NCI-H146 treated with DMSO at 0.1 percent for 48 hours (cell line): ENCODE measurements at regions not wholly inside any gene's neighbourhood (a gene's known extent, or its start where the extent isn't known, plus 50 kb on each side); places are given as distances from the start of the nearest gene placed in this dataset.
"Not testable (repeated sequence)": the region's sequence is repeated elsewhere in the genome, so short reads cannot be mapped to it uniquely, and the experiment has no call there.

ENCODE experiments used
- DNase-seq: peaks from one replicate; lab custom pipeline; 2025; ENCODE audit not compliant: unreplicated experiment; lab: John Stamatoyannopoulos, UW

DNA sequence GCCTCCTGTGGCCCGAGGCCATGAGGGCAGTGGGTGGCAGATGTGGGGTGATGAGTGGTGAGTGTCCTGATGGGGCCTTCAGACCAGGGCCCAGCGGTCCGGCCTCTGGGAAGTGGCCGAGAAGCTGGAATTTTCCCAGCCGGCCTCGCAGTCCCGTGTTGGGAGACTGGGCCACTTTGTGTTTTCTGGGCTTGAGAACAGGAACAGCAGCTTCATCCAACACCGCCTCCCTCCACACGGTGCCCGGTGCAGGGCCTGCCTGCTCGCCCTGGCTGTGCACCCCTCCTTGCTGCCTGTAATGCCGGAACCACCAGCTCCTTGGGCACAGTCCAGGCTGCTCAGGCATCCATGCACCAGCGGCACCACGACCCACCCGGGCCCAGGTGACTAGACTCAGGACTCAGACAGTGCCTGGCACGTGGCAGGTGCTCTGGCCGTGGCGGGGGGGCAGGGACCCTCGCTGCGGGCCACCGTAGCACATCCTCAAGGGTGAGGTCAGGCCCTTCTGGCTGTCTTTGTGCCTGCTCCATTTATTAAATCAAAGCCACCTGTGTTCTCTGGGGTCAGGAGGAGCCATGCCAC lies 194.7 kb downstream of the BANP start:
- DNase-seq, result not testable (repeated sequence)

DNA sequence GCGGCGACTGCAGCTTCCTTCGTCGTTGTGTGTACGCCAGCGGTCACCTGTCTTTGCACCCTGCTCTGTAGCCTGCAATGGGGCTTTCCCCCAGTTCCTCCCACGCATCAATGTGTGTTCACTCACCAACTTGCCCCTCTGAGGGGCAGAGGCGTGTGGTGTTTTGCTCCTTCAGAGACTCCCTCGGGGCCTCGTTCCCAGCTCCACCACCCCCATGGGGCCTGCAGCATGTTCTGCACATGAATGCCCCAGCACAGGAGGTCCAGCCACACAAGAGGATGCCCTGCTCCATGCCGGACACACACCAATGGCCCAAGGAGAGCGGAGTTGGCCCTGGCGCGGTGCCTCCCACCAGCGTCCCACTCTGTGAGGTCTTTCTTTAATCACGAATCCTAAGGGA lies 196.8 kb downstream of the BANP start:
- not testable (repeated sequence) for DNase-seq

- DNase-seq, result not testable (repeated sequence)
These were observed 197.4 kb downstream of the BANP start for GRCh38 chr16:88148682-88149081.

GRCh38 chr16:88149158-88149603 lies 197.9 kb downstream of the BANP start:
- DNase-seq, result not testable (repeated sequence)

DNA sequence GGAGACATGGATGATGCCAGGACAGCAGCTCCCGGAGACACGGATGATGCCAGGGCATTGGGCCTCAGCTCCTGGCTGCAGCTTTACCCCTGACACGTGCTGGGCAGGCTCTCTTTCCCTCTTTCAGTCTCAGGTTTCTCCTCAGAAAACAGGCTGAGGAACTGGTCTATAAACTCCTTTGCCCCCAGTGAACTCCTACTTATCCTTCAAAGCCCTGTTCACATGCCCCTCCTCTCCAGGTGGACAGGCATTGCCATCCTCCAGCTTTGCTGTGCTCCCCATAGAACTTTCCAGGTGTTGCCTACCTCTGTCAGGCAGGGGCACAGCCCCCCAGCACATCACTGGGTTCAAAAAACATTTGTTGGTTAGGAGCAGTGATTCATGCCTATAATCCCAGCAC lies 198.4 kb downstream of the BANP start:
- not testable (repeated sequence) for DNase-seq

DNA sequence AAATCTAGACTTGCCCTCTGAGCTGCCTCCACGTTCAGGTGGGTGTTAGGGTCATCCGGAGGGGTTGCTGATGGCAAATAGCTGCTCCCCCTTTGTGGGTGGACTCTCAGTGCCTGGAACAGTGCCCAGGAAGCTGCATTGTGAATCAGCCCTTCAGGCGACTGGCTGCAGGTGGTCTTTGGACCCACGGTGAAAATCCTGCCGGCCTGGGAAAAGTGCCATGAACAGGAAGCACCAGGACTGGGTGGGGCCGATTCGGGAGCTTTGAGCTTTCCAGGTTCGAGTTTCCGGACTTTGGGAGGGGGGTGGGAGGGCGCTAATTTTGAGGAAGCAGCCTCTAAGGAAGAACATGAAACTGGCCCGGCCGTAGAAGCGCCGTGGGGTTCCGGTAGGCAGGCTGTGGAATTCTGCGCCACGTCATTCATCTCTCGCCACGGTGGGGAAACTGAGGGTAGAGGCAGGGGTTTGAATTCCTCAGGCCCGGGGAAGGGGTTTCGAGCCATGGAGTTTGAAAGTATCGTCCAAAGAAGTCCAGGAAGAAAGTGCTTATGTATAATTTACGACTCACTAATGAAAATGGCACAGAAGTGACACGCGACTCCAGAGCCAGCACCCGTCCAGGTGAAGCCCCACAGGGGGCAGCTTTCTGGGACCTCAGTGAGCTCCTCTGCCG lies 199.4 kb downstream of the BANP start:
- not testable (repeated sequence) for DNase-seq

- not testable (repeated sequence) for DNase-seq
These were observed 199.9 kb downstream of the BANP start for GRCh38 chr16:88151129-88151499.

GRCh38 chr16:88151859-88152843 lies 200.9 kb downstream of the BANP start:
- DNase-seq, result not testable (repeated sequence)

DNA sequence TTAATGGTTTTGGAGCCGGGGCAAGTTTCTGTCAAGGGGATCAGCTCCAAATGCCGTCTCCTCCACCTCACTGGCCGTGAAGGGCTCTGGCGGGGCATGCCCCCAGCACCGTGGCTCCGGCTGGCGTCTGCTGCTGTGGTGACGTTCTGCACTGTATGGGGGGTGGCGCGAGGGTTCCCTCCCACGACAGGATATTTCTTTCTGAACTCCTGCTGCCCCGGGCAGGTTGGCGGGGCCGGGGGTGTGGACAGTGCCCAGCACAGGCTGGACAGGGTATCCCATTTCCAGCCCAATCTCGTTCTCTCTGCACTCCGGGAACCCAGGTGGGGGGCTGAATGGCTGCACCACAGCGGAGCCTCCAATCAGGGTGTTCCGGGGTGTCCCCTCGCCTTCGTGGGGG lies 201.6 kb downstream of the BANP start:
- not testable (repeated sequence) for DNase-seq

DNA sequence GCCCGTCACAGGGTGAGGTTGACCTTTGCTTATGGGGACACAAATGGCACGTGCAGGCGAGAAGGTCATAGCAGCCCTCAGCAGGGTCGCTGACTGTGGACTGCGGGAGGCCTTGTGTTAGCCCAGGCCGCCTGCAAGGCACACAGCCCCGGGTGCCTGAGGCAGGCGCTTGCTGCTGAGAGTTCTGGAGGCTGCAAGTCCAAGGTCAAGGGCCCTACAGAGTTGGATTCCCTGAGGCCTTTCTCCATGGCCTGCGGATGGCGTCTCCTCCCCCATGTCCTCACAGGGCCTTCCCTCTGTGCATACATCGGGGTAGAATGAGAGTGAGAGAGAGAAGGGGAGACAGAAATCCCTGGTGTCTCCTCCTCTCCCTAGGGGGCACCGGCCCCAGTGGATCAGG lies 202.3 kb downstream of the BANP start:
- not testable (repeated sequence) for DNase-seq

GRCh38 chr16:88154886-88155285 lies 203.7 kb downstream of the BANP start:
- DNase-seq, result not testable (repeated sequence)

DNA sequence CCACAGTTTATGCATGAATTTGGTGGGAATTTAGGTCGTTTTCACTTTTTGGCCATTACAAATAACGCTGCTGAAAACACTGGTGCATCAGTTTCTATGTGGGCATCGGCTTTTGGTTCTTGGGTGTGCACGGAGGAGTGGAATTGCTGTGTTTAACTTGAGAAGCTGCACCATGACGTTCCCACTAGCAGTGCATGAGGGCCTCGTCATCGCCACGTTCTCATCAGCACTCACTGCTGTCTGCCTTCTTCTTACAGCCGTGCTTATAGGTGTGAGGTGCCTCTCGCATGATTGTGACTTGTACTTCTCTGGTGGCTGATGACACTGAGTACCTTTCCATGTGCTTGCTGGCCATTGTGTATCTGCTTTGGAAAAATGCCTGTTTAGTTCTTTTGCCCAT lies 204.4 kb downstream of the BANP start:
- DNase-seq, result not testable (repeated sequence)

GRCh38 chr16:88156640-88157283 lies 205.5 kb downstream of the BANP start:
- DNase-seq, result not testable (repeated sequence)

- not testable (repeated sequence) for DNase-seq
These were observed 206.5 kb downstream of the BANP start for GRCh38 chr16:88157686-88158085.

DNA sequence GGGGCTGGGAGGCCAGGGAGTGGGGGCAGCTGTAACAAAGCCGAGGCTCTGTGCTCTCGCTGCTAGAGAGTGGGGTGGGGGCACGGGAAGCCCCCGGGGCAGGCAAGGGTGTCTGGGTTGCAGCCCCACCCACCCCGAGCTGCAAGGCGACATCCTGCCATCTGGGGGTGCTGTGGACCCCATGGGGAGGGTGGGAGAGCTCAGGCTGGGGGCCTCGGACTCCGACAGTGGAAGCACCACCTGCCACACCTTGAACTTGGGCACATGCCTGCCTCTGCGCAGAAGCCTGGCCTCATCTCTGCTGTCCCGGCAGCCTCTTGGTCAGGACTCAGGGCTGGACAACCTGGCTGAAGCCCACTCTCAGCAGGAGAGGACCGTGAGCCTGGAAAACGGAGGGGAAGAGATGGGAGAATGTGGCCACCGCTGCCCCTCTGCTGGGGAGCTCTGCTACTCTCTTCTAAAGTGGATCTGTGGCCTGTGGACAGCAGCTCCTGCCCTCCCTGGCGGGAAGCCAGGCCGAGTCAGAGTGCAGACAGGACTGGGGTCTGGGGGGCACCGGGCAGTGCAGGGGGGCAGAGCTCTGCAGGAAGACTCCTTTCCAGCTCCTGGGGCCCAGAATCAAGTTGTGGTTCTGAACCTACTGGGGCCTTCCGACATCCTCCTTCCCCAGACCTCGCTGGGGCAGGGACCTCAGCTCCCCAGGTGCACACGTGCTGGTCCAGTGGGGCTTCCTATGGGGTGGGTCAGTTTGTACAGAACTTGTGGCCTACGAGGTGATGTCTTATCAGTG lies 207.2 kb downstream of the BANP start:
- not testable (repeated sequence) for DNase-seq

DNA sequence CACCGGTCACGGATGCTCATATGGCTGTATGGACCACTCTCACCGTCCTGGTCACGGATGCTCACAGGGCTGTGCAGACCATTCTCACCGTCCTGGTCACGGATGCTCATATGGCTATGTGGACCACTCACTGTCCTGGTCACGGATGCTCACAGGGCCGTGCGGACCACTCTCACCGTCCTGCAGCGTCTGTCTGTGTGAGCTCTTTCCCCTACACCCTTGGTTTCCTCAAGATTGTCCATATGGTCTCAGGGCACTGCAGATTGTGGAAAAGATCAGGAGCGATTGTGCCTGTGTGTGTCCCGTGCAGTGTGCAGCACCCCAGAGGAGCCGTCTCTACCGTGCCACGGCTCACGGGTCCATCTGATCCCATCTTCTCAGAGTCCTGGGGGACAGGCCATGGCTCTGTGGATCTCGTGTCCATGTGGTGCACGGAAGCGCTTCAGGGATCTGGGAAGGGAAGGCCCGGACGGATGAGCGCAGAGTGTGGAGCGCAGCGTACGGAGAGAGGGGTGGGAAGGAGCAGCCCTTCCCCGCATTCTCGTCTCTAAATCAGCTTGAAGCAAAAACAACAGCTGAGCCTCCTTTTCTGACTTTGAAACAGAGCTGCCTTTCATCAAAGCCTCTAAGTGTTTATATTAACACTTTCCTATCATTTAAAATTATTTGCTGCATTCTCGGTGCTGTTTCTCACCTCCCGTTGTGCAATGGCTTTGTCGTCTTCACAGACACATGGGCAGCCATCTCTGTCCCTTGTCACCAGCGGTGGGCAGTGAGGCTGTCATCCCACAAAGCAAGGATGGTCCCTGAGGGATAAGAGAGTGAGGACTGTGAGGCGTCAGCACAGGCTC lies 208.0 kb downstream of the BANP start:
- not testable (repeated sequence) for DNase-seq

DNA sequence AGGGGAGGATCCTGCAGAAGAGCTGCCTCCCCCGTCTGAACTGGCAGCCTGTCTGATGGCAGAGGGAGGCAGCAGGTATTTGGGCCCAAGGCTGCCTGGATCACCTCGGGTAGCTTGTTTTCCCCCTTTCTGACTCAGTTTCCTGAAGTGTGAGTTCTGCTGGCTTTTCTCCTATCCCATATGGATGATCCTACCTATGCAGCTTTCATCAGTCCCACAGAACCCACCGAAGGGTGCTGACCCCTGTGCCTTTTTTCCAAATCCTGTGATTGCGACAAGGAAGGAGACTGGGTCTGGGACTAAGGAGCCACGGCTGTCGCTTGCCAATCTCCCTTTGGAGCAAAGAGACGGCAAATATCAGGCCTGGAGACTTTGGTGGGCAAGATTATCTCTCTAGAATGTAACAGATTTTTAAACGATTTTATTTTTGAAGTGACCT lies 208.7 kb downstream of the BANP start:
- DNase-seq, result not testable (repeated sequence)

DNA sequence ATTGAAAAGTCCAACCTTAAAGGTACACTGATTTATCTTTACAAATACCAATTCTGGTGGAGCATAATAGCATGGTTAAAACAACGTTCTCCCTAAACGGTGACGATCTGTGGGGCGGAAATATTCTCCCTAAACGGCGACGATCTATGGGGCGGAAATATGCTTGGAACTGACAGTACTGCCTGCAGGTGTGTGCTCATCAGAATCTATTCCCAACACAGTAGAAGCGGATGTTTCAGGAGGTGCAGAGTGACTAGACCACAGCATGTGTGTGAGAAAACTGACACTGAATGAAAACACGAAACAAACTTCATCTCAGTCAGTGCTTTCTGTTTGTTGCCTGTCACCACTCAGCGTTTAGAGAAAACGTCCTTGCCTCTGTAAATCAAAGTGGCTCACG lies 210.0 kb downstream of the BANP start:
- DNase-seq, result not testable (repeated sequence)

DNA sequence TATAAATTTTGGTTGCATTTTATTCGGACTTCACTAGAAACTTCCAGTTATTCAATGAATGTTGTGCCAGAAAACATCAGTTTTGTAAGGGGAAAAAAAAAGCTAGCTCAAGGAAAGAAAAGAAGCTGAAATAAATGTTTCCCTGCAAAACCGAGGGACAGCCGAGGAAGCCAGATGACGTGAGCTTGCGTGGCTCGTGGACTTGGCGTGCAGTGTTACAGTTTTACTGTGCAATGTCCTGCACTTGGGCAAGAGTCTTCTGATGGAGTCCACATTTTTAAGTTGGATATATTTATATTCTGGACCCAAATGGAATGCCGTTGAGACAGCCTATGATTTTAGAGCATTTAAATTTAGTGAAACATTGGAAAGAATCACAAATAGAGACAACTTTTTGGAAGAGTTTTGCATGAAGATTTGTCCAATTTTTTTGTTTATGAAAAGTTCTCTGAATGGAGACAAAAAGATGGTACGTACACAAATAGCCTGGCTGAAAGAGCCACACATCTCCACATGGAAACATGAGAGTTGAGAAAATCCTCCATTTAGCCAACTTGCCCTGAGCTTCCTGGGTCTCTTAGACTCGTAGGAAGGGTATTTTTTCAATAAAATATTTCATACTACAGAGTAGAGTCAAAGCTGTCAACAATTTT lies 210.5 kb downstream of the BANP start:
- DNase-seq, result not testable (repeated sequence)
